SW 1271 (cell line): ENCODE measurements at regions not wholly inside any gene's neighbourhood (a gene's known extent, or its start where the extent isn't known, plus 50 kb on each side); places are given as distances from the start of the nearest gene placed in this dataset.
"Not testable (repeated sequence)": the region's sequence is repeated elsewhere in the genome, so short reads cannot be mapped to it uniquely, and the experiment has no call there.

Experiments
- DNase-seq, 2 experiments: peaks; one replicate each; lab custom pipeline; 2025; lab: John Stamatoyannopoulos, UW

- DNase-seq, result no peak
Measured at GRCh38 chr13:110811008-110811720, 97.7 kb downstream of the ING1 start.

GRCh38 chr13:110811771-110812120 is 98.2 kb downstream of the ING1 start:
- no peak for DNase-seq

- DNase-seq, result no peak
Measured at GRCh38 chr13:110812121-110812868, 98.8 kb downstream of the ING1 start.

- DNase-seq, result no peak
Measured at GRCh38 chr13:110812869-110813645, 99.6 kb downstream of the ING1 start.

GRCh38 chr13:110813646-110814624 is 100.4 kb downstream of the ING1 start:
- no peak for DNase-seq

GRCh38 chr13:110815471-110816204 is 99.2 kb downstream of the ANKRD10 start:
- DNase-seq, result no peak

- DNase-seq, result no peak
Measured at GRCh38 chr13:110816500-110816899, 98.4 kb downstream of the ANKRD10 start.

- DNase-seq, result no peak
Measured at GRCh38 chr13:110817143-110817542, 97.7 kb downstream of the ANKRD10 start.

- DNase-seq, result no peak
Measured at GRCh38 chr13:110818747-110819146, 96.1 kb downstream of the ANKRD10 start.

GRCh38 chr13:110819203-110820014 is 95.5 kb downstream of the ANKRD10 start:
- DNase-seq, result peak in 1 of 2 experiments; percentile 10

- no peak for DNase-seq
Measured at GRCh38 chr13:110820322-110820721, 94.5 kb downstream of the ANKRD10 start.

- DNase-seq, result not testable (repeated sequence)
Measured at GRCh38 chr13:110821837-110822668, 92.8 kb downstream of the ANKRD10 start.

- no peak for DNase-seq
Measured at GRCh38 chr13:110822669-110822945, 92.3 kb downstream of the ANKRD10 start.

- DNase-seq, result no peak
Measured at GRCh38 chr13:110824702-110825300, 90.1 kb downstream of the ANKRD10 start.

- no peak for DNase-seq
Measured at GRCh38 chr13:110825516-110825915, 89.4 kb downstream of the ANKRD10 start.

- no peak for DNase-seq
Measured at GRCh38 chr13:110826101-110826500, 88.8 kb downstream of the ANKRD10 start.

- DNase-seq, result no peak
Measured at GRCh38 chr13:110826861-110827672, 87.8 kb downstream of the ANKRD10 start.
